ENCODE measurements at regions not wholly inside any gene's neighbourhood (a gene's known extent, or its start where the extent isn't known, plus 50 kb on each side); places are given as distances from the start of the nearest gene placed in this dataset.

DNA sequence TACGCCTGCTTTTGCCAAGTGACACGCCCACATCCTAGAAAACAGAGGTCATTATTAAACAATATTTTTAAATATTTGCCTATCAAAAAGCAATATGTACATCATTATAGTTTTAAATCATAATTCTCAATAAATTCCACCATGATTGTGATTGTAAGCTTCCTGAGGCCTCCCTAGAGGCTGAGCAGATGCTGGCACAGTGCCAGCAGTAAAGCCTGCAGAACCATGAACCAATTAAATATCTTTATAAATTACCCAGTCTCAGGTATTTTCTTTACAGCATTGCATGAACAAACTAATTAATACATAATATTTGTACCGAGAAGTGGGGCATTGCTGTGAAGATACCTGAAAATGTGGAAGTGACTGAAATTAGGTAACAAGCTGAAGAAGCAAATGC, 174.7 kb upstream of the TMEM196 start:
- Histone ChIP-seq H3K4me2 (ENCODE audit: low read length) (no peak overlapping the region), H3K79me2 (ENCODE audit: control insufficient read depth, insufficient read depth, low read length, poor library complexity) (no peaks in the 10 kb centered on the region), H3K9ac (ENCODE audit: low read length) (no peak overlapping the region), H3K27me3 (ENCODE audit: insufficient read depth, low read length) (no peaks in the 10 kb centered on the region), H4K12ac (ENCODE audit: low read depth, low read length) (no peak overlapping the region), H3K23ac (ENCODE audit: low read length) (no peak overlapping the region), H3K79me1 (ENCODE audit: low read length) (no peaks in the 10 kb centered on the region), H2BK120ac (ENCODE audit: insufficient read depth, low read length, poor library complexity) (no peak overlapping the region), H3K36me3 (ENCODE audit: control insufficient read depth in 1 of 2, insufficient read depth in 2 of 2, low read length in 2 of 2) (no peaks in the 10 kb centered on the region), H3K9me3 (ENCODE audit: insufficient read depth, low read depth, low read length) (no peaks in the 10 kb centered on the region), H3K4ac (ENCODE audit: low read depth, low read length) (no peak overlapping the region), H3K27ac (ENCODE audit: low read depth, low read length) (no peak overlapping the region), H2AFZ (ENCODE audit: insufficient read depth, low read length, poor library complexity) (no peak overlapping the region), H2BK12ac (ENCODE audit: low read length) (no peak overlapping the region), H4K91ac (ENCODE audit: low read depth, low read length) (no peak overlapping the region), H3K14ac (ENCODE audit: low read length) (no peak overlapping the region), H3K4me1 (ENCODE audit: control insufficient read depth in 1 of 2, insufficient read depth in 2 of 2, low read length in 2 of 2) (no peaks in the 10 kb centered on the region), H4K8ac (ENCODE audit: low read depth, low read length) (no peak overlapping the region), H2BK5ac (ENCODE audit: low read depth, low read length, poor library complexity) (no peak overlapping the region), H3K18ac (ENCODE audit: low read length) (no peak overlapping the region), H2AK5ac (ENCODE audit: low read length) (no peak overlapping the region), H3K4me3 (ENCODE audit: low read depth, low read length) (no peak overlapping the region)
- no CpG with 5 or more reads among the region's 3 CpGs for WGBS (ENCODE audit: extremely low coverage, insufficient coverage, insufficient read length)
- DNase-seq: no peak

DNA sequence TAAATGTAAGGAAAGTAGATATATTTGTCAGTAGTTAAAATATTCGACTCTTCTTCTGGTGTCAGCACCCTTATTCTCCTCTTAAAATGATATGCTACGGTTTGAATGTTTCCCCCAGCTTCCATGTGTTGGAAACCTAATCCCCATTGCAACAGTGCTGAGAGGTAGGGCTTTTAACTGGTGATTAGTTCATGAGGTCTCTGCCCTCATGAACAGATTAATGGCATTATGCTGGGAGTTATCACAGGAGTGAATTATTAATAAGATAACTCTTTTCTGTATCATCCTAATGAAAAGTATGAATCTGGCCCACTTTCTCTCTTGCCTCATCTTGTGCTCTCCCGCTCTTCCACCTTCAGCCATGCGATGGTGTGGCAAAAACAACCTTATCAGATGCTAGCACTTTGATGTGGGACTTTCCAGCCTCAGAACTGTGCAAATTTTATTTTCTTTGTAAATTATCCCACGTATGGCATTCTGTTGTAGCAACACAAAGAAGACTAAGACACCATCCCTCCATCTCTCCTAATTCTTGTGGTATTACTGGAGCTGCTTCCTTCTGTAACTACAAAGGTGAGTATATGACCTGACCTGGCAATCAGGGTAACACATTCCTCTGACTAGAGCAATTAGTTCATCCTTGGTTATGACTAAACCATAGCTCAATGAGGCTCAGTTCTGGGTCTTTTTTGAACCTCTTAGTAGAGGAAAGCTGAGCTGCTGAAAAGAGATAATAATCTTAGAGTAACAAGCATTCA, 171.1 kb upstream of the TMEM196 start:
- Histone ChIP-seq H3K9ac (ENCODE audit: low read length) (no peak overlapping the region), H3K14ac (ENCODE audit: low read length) (no peak overlapping the region), H2BK5ac (ENCODE audit: low read depth, low read length, poor library complexity) (no peak overlapping the region), H3K23ac (ENCODE audit: low read length) (no peak overlapping the region), H3K79me2 (ENCODE audit: control insufficient read depth, insufficient read depth, low read length, poor library complexity) (no peaks in the 10 kb centered on the region), H3K27me3 (ENCODE audit: insufficient read depth, low read length) (no peaks in the 10 kb centered on the region), H2BK120ac (ENCODE audit: insufficient read depth, low read length, poor library complexity) (no peak overlapping the region), H3K4me2 (ENCODE audit: low read length) (no peak overlapping the region), H3K18ac (ENCODE audit: low read length) (no peak overlapping the region), H3K4me3 (ENCODE audit: low read depth, low read length) (no peak overlapping the region), H4K91ac (ENCODE audit: low read depth, low read length) (no peak overlapping the region), H3K79me1 (ENCODE audit: low read length) (no peaks in the 10 kb centered on the region), H3K9me3 (ENCODE audit: insufficient read depth, low read depth, low read length) (no peaks in the 10 kb centered on the region), H2AK5ac (ENCODE audit: low read length) (no peak overlapping the region), H2AFZ (ENCODE audit: insufficient read depth, low read length, poor library complexity) (no peak overlapping the region), H3K36me3 (ENCODE audit: control insufficient read depth in 1 of 2, insufficient read depth in 2 of 2, low read length in 2 of 2) (no peaks in the 10 kb centered on the region), H3K4me1 (ENCODE audit: control insufficient read depth in 1 of 2, insufficient read depth in 2 of 2, low read length in 2 of 2) (no peaks in the 10 kb centered on the region), H3K27ac (ENCODE audit: low read depth, low read length) (no peak overlapping the region), H3K4ac (ENCODE audit: low read depth, low read length) (no peak overlapping the region), H4K8ac (ENCODE audit: low read depth, low read length) (no peak overlapping the region), H2BK12ac (ENCODE audit: low read length) (no peak overlapping the region), H4K12ac (ENCODE audit: low read depth, low read length) (no peak overlapping the region)
- peak; percentile 19 to 21 for DNase-seq
- no CpG with 5 or more reads among the region's 5 CpGs for WGBS (ENCODE audit: extremely low coverage, insufficient coverage, insufficient read length)

DNA sequence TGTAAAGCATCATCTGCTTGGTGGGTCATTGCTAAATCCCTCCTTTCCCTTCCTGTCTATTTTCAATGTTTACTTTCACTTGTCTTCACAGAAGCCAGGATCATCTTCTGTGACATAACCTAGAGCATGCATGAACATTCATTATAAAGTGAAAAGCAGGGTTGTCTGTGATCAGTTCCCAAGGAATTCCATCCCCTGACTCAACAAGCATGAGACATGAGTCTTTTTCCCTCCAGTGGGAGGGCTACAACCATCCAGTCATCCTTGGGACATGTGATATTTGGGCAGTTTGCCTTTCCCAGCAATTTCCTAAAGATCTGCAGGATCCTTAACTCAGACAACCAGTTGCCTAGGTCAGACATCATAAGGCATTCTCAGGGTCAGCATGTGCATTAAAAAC, 166.3 kb upstream of the TMEM196 start:
- Histone ChIP-seq H4K91ac (ENCODE audit: low read depth, low read length) (no peak overlapping the region), H3K14ac (ENCODE audit: low read length) (no peak overlapping the region), H3K4me3 (ENCODE audit: low read depth, low read length) (no peak overlapping the region), H3K79me1 (ENCODE audit: low read length) (no peaks in the 10 kb centered on the region), H3K4me1 (ENCODE audit: control insufficient read depth in 1 of 2, insufficient read depth in 2 of 2, low read length in 2 of 2) (no peaks in the 10 kb centered on the region), H4K8ac (ENCODE audit: low read depth, low read length) (no peak overlapping the region), H3K36me3 (ENCODE audit: control insufficient read depth in 1 of 2, insufficient read depth in 2 of 2, low read length in 2 of 2) (no peaks in the 10 kb centered on the region), H2BK12ac (ENCODE audit: low read length) (no peak overlapping the region), H3K9me3 (ENCODE audit: insufficient read depth, low read depth, low read length) (no peaks in the 10 kb centered on the region), H3K27me3 (ENCODE audit: insufficient read depth, low read length) (no peaks in the 10 kb centered on the region), H2AK5ac (ENCODE audit: low read length) (no peak overlapping the region), H3K4ac (ENCODE audit: low read depth, low read length) (no peak overlapping the region), H3K23ac (ENCODE audit: low read length) (no peak overlapping the region), H3K9ac (ENCODE audit: low read length) (no peak overlapping the region), H3K27ac (ENCODE audit: low read depth, low read length) (no peak overlapping the region), H2BK120ac (ENCODE audit: insufficient read depth, low read length, poor library complexity) (no peak overlapping the region), H2BK5ac (ENCODE audit: low read depth, low read length, poor library complexity) (no peak overlapping the region), H3K79me2 (ENCODE audit: control insufficient read depth, insufficient read depth, low read length, poor library complexity) (no peaks in the 10 kb centered on the region), H3K18ac (ENCODE audit: low read length) (no peak overlapping the region), H3K4me2 (ENCODE audit: low read length) (no peak overlapping the region), H2AFZ (ENCODE audit: insufficient read depth, low read length, poor library complexity) (no peak overlapping the region), H4K12ac (ENCODE audit: low read depth, low read length) (no peak overlapping the region)
- no peak for DNase-seq

DNA sequence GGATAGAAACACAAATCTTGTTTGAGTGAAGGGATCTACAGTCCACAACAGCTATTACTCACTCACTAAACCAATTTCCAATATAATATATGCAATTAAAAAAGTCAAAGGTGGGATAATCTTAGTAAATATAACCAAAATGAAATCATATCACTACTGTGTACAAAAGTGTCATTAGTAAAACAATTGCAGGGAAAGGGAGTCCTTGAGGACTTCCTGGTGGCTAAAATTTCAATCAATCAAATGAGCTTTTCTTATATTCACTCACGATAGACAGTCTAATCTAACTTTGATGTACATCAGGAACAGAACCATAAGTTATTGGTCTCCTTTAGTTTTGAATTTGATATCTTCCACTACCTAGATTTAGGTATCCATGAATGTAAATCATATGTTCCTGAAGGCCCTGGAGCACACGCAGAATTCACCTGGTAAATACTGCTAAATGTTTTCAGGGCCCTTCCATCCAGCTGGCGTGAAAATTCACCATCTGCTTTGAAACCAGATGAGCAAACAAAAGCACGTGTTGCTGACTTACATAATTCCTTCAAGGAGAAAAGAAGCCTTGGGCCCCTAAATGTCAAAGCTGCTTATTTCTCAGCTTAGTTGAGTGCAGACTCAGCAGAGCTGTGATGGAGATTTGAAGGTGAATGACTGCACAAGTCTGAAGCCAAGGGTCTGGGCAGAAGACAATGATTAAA, 159.3 kb upstream of the TMEM196 start:
- Histone ChIP-seq H3K27me3 (ENCODE audit: insufficient read depth, low read length) (no peaks in the 10 kb centered on the region), H4K12ac (ENCODE audit: low read depth, low read length) (no peak overlapping the region), H3K79me1 (ENCODE audit: low read length) (no peaks in the 10 kb centered on the region), H3K27ac (ENCODE audit: low read depth, low read length) (no peak overlapping the region), H2BK120ac (ENCODE audit: insufficient read depth, low read length, poor library complexity) (no peak overlapping the region), H3K18ac (ENCODE audit: low read length) (no peak overlapping the region), H3K79me2 (ENCODE audit: control insufficient read depth, insufficient read depth, low read length, poor library complexity) (no peaks in the 10 kb centered on the region), H2AK5ac (ENCODE audit: low read length) (no peak overlapping the region), H2AFZ (ENCODE audit: insufficient read depth, low read length, poor library complexity) (no peak overlapping the region), H4K8ac (ENCODE audit: low read depth, low read length) (no peak overlapping the region), H3K4me2 (ENCODE audit: low read length) (no peak overlapping the region), H4K91ac (ENCODE audit: low read depth, low read length) (no peak overlapping the region), H2BK12ac (ENCODE audit: low read length) (no peak overlapping the region), H3K9ac (ENCODE audit: low read length) (no peak overlapping the region), H3K4ac (ENCODE audit: low read depth, low read length) (no peak overlapping the region), H3K4me3 (ENCODE audit: low read depth, low read length) (no peak overlapping the region), H3K14ac (ENCODE audit: low read length) (no peak overlapping the region), H3K4me1 (ENCODE audit: control insufficient read depth in 1 of 2, insufficient read depth in 2 of 2, low read length in 2 of 2) (no peaks in the 10 kb centered on the region), H3K23ac (ENCODE audit: low read length) (no peak overlapping the region), H3K36me3 (ENCODE audit: control insufficient read depth in 1 of 2, insufficient read depth in 2 of 2, low read length in 2 of 2) (no peaks in the 10 kb centered on the region), H3K9me3 (ENCODE audit: insufficient read depth, low read depth, low read length) (no peaks in the 10 kb centered on the region), H2BK5ac (ENCODE audit: low read depth, low read length, poor library complexity) (no peak overlapping the region)
- no peak for DNase-seq
- no CpG with 5 or more reads among the region's 4 CpGs for WGBS (ENCODE audit: extremely low coverage, insufficient coverage, insufficient read length)
